CD14-positive monocyte (primary cell): ENCODE measurements at regions not wholly inside any gene's neighbourhood (a gene's known extent, or its start where the extent isn't known, plus 50 kb on each side); places are given as distances from the start of the nearest gene placed in this dataset.

ENCODE experiments used
- DNase-seq, 3 donors: peaks; one replicate each; pipeline ENCODE4 v3.0.0-alpha.2; 2011 to 2022
- H2AFZ ChIP-seq: 2 replicates; pipeline ENCODE4 v1.6.0; 2012; ENCODE audit warnings: mild to moderate bottlenecking, low read depth, low read length, inconsistent platforms; ENCODE audit not compliant: insufficient read depth, poor library complexity, severe bottlenecking
- H3K27ac ChIP-seq, 2 donors: 1 replicate in 1 of 2; 2 replicates in 1 of 2; pipeline ENCODE4 v1.5.1; 2012 to 2013; ENCODE audit warnings: low read length in 2 of 2, control low read depth in 1 of 2, inconsistent platforms in 1 of 2, low read depth in 1 of 2, mild to moderate bottlenecking in 1 of 2
- H3K27me3 ChIP-seq, 2 donors: one replicate each; pipeline versions ENCODE4 v1.6.0 to v1.6.1; 2011 to 2013; ENCODE audit warnings: low read length in 2 of 2; ENCODE audit not compliant: control insufficient read depth in 2 of 2, insufficient read depth in 2 of 2
- H3K36me3 ChIP-seq, 2 donors: replicated peaks in 1 of 2; 1 replicate in 1 of 2; 2 replicates in 1 of 2; pipeline versions ENCODE4 v1.5.1 to v1.6.1; 2012 to 2013; ENCODE audit warnings: low read length in 2 of 2, control low read depth in 1 of 2, inconsistent platforms in 1 of 2, mild to moderate bottlenecking in 1 of 2; ENCODE audit not compliant: insufficient read depth in 2 of 2, control insufficient read depth in 1 of 2
- H3K4me1 ChIP-seq, 2 donors: 1 replicate in 1 of 2; 2 replicates in 1 of 2; pipeline versions ENCODE4 v1.5.1 to v1.6.1; 2012 to 2013; ENCODE audit warnings: low read length in 2 of 2, control low read depth in 1 of 2, inconsistent platforms in 1 of 2, mild to moderate bottlenecking in 1 of 2, moderate library complexity in 1 of 2; ENCODE audit not compliant: insufficient read depth in 2 of 2, control insufficient read depth in 1 of 2
- H3K4me2 ChIP-seq: replicated peaks from 2 replicates; pipeline ENCODE3; 2012; ENCODE audit warnings: low read length, moderate library complexity, mild to moderate bottlenecking; ENCODE audit not compliant: poor library complexity, severe bottlenecking; ENCODE audit errors: extremely low read depth
- H3K4me3 ChIP-seq, 3 experiments: fragments of 200-600 bp in 1 of 3; sonication (generic) in 1 of 3; replicated peaks in 1 of 3; 1 replicate in 2 of 3; 2 replicates in 1 of 3; pipeline ENCODE4 v1.5.1; 2011 to 2013; ENCODE audit warnings: low read length in 3 of 3, mild to moderate bottlenecking in 3 of 3, control low read depth in 2 of 3, low read depth in 2 of 3, inconsistent platforms in 1 of 3, moderate library complexity in 1 of 3
- H3K79me2 ChIP-seq: 2 replicates; pipeline ENCODE4 v1.6.0; 2012; ENCODE audit warnings: mild to moderate bottlenecking, control low read depth, inconsistent platforms, low read length, moderate library complexity; ENCODE audit not compliant: insufficient read depth
- H3K9ac ChIP-seq: 2 replicates; pipeline ENCODE4 v1.6.0; 2017; ENCODE audit warnings: low read length, mild to moderate bottlenecking; ENCODE audit not compliant: insufficient read depth, poor library complexity, severe bottlenecking
- H3K9me3 ChIP-seq, 2 donors: replicated peaks in 1 of 2; 1 replicate in 1 of 2; 2 replicates in 1 of 2; pipeline versions ENCODE4 v1.5.1 to v1.6.1; 2012 to 2013; ENCODE audit warnings: low read length in 2 of 2, control low read depth in 1 of 2; ENCODE audit not compliant: control insufficient read depth in 1 of 2, insufficient read depth in 1 of 2
- H4K20me1 ChIP-seq: 2 replicates; pipeline ENCODE4 v1.6.0; 2012; ENCODE audit warnings: mild to moderate bottlenecking, low read length, control low read depth, moderate library complexity; ENCODE audit not compliant: insufficient read depth
- H3K27ac Mint-ChIP-seq, 7 donors: one replicate each; pipeline ENCODE4 v1.8.0; 2020; ENCODE audit warnings: mild to moderate bottlenecking in 7 of 7, mixed read lengths in 7 of 7, moderate library complexity in 6 of 7, inconsistent platforms in 2 of 7
- H3K27me3 Mint-ChIP-seq, 3 donors: one replicate each; pipeline ENCODE4 v1.8.0; 2021 to 2022; ENCODE audit warnings: low read depth in 3 of 3, mild to moderate bottlenecking in 3 of 3, mixed read lengths in 3 of 3, moderate library complexity in 3 of 3, inconsistent platforms in 1 of 3
- H3K36me3 Mint-ChIP-seq, 2 donors: one replicate each; pipeline ENCODE4 v1.8.0; 2020; ENCODE audit warnings: mixed read lengths in 2 of 2, inconsistent platforms in 1 of 2, mild to moderate bottlenecking in 1 of 2
- H3K4me1 Mint-ChIP-seq: one replicate; pipeline ENCODE4 v1.8.0; 2020; ENCODE audit warnings: mild to moderate bottlenecking, mixed read lengths
- H3K4me3 Mint-ChIP-seq, 2 donors: one replicate each; pipeline ENCODE4 v1.8.0; 2020; ENCODE audit warnings: mild to moderate bottlenecking in 2 of 2, mixed read lengths in 2 of 2, moderate library complexity in 1 of 2
- H3K9me3 Mint-ChIP-seq, 7 donors: one replicate each; pipeline ENCODE4 v1.8.0; 2020 to 2022; ENCODE audit warnings: mixed read lengths in 7 of 7, mild to moderate bottlenecking in 6 of 7, moderate library complexity in 6 of 7, inconsistent platforms in 2 of 7
- WGBS: methylation state at CpG from one replicate; pipeline ENCODE4 v1.1.5; 2013; ENCODE audit warnings: missing lambda C conversion rate; ENCODE audit not compliant: insufficient coverage; 5-methylcytosine and 5-hydroxymethylcytosine counted together
- intact Hi-C, 2 donors: fragments of 100-400 bp; cut with micrococcal nuclease; formaldehyde crosslinking; loops; one replicate each; pipeline versions ENCODE4 v1.15.0 to v1.15.1; 2023
- TF ChIP-seq, protein P1 (sequence below): fragments of 200-600 bp; IDR thresholded peaks from one replicate; pipeline ENCODE4 v1.8.0; 2022; ENCODE audit warnings: antibody characterized with exemption, mild to moderate bottlenecking

DNA sequence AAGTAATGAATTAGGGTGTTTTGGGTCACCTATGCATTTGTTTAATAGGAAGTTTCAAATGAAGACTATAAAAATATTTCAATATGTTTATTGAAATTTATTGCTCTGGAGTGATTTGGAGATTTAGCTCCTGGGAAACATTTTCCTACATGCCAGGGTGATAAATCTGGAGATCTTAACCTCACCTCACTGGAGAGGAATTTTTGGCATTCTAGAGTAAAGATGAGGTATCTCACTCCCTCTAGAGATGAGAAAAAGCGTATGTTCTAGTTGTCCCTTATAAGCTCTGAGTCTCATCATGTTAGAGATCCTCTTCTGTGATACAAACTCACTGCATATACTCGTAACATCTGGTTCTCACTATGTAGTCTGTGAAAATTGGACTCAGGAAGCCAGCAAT, 219.0 kb downstream of the KLHL4 start:
- H3K36me3 Mint-ChIP-seq: no peaks in the 10 kb centered on the region

DNA sequence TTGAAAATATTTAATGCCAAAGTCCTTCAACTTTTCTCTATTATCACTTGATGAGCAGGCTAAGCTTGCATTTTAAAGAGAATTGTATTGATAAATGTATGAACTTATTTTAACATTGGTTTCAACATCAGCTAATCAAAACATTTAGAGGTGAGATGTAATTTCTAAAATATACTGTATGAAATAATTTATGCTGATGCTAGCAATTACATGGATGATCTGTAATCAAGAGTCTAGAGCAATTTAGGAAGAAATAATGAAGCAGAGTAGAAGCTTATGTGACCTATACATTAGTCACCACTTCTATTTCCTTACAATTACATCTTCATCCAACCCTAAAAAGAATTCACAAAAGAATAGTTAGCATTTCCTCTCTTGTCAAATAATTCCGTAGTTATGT, 226.8 kb downstream of the KLHL4 start:
- no peak overlapping the region for H3K4me3 Mint-ChIP-seq
- H3K27me3 Mint-ChIP-seq: no peaks in the 10 kb centered on the region
- no peaks in the 10 kb centered on the region for H3K36me3 Mint-ChIP-seq
- H3K36me3 ChIP-seq: no peaks in the 10 kb centered on the region
- no CpG with 5 or more reads among the region's 1 CpG for WGBS
- H3K27ac Mint-ChIP-seq: no peak overlapping the region
- H3K9me3 Mint-ChIP-seq: no peaks in the 10 kb centered on the region
- intact Hi-C loops: no loop called here
- H3K9me3 ChIP-seq: no peaks in the 10 kb centered on the region
- no peaks in the 10 kb centered on the region for H3K79me2 ChIP-seq
- H3K4me3 ChIP-seq: no peak overlapping the region
- H3K27me3 ChIP-seq: no peaks in the 10 kb centered on the region
- no peak overlapping the region for H3K9ac ChIP-seq
- no peaks in the 10 kb centered on the region for H4K20me1 ChIP-seq
- TF ChIP-seq, protein P1, sequence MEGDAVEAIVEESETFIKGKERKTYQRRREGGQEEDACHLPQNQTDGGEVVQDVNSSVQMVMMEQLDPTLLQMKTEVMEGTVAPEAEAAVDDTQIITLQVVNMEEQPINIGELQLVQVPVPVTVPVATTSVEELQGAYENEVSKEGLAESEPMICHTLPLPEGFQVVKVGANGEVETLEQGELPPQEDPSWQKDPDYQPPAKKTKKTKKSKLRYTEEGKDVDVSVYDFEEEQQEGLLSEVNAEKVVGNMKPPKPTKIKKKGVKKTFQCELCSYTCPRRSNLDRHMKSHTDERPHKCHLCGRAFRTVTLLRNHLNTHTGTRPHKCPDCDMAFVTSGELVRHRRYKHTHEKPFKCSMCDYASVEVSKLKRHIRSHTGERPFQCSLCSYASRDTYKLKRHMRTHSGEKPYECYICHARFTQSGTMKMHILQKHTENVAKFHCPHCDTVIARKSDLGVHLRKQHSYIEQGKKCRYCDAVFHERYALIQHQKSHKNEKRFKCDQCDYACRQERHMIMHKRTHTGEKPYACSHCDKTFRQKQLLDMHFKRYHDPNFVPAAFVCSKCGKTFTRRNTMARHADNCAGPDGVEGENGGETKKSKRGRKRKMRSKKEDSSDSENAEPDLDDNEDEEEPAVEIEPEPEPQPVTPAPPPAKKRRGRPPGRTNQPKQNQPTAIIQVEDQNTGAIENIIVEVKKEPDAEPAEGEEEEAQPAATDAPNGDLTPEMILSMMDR: no peak
- H2AFZ ChIP-seq: no peak overlapping the region
- H3K27ac ChIP-seq: no peak overlapping the region
- DNase-seq: no peak
- no peaks in the 10 kb centered on the region for H3K4me1 ChIP-seq
- H3K4me1 Mint-ChIP-seq: no peaks in the 10 kb centered on the region
- no peak overlapping the region for H3K4me2 ChIP-seq

More for the DNA sequence above, 219.0 kb downstream of the KLHL4 start:
- intact Hi-C loops: no loop called here
- Histone ChIP-seq H3K36me3 (no peaks in the 10 kb centered on the region), H2AFZ (no peak overlapping the region), H3K4me3 (no peak overlapping the region), H3K27ac (no peak overlapping the region), H4K20me1 (no peaks in the 10 kb centered on the region), H3K27me3 (no peaks in the 10 kb centered on the region), H3K4me1 (no peaks in the 10 kb centered on the region), H3K4me2 (no peak overlapping the region), H3K9me3 (no peaks in the 10 kb centered on the region), H3K9ac (no peak overlapping the region), H3K79me2 (no peaks in the 10 kb centered on the region)
- no peaks in the 10 kb centered on the region for H3K27me3 Mint-ChIP-seq
- no peak for DNase-seq
- no peaks in the 10 kb centered on the region for H3K4me1 Mint-ChIP-seq
- WGBS: no CpG with 5 or more reads among the region's 2 CpGs
- H3K4me3 Mint-ChIP-seq: no peak overlapping the region
- H3K27ac Mint-ChIP-seq: no peak overlapping the region
- TF ChIP-seq, protein P1: no peak
- peaks cover 0 to 3% (median 0%) of the 10 kb centered on the region in 7 donors for H3K9me3 Mint-ChIP-seq
